Hepatocyte (in vitro differentiated cells): ENCODE measurements at regions not wholly inside any gene's neighbourhood (a gene's known extent, or its start where the extent isn't known, plus 50 kb on each side); places are given as distances from the start of the nearest gene placed in this dataset.

Experiments used
- EZH2 ChIP-seq: fragments of 200-600 bp; sonication (generic); IDR thresholded peaks from 2 replicates; pipeline ENCODE4 v1.6.1; 2016; ENCODE audit warnings: antibody characterized with exemption, mild to moderate bottlenecking, borderline replicate concordance
- TF ChIP-seq, protein P1 (sequence below): fragments of 200-600 bp; sonication (generic); IDR thresholded peaks from 2 replicates; pipeline ENCODE4 v1.5.1; 2016; ENCODE audit warnings: antibody characterized with exemption, mild to moderate bottlenecking; ENCODE audit not compliant: poor library complexity

DNA sequence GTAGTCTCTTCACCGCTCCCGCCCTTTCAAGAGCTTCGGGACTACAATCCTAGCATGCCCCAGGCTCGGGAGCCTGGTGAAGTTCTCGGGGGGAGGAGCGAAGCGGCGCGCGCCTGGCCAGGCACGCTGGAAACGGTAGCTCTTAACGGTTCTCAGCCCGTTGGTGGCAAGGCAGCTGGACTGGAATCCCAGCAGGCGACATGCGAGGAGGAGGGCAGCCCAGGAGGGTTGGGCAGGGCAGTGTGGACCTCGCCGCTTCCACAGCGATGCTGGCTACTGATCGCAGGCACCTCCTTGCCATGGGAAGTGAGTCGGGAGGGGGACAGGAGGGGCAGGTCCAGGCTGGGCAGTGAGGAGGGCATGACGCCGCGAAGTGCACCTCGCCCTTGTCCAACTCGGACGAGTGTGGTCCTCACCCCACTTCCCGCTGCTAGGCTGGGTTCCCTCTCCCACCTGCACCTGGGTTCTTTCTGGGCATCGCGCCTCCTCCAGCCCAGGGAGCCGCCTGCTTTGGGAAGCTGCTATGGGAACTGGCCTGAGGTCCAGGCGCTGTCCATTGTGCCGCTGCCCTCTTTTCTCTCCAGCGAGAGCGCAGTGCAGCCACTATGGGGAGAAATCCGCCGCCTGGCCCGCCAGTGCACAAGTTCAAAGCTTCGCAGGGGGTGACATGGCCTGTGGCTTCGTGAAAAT lies 367.8 kb upstream of the NUPR2 start:
- TF ChIP-seq, protein P1, sequence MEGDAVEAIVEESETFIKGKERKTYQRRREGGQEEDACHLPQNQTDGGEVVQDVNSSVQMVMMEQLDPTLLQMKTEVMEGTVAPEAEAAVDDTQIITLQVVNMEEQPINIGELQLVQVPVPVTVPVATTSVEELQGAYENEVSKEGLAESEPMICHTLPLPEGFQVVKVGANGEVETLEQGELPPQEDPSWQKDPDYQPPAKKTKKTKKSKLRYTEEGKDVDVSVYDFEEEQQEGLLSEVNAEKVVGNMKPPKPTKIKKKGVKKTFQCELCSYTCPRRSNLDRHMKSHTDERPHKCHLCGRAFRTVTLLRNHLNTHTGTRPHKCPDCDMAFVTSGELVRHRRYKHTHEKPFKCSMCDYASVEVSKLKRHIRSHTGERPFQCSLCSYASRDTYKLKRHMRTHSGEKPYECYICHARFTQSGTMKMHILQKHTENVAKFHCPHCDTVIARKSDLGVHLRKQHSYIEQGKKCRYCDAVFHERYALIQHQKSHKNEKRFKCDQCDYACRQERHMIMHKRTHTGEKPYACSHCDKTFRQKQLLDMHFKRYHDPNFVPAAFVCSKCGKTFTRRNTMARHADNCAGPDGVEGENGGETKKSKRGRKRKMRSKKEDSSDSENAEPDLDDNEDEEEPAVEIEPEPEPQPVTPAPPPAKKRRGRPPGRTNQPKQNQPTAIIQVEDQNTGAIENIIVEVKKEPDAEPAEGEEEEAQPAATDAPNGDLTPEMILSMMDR: no peak
- no peak for TF ChIP-seq EZH2
